IgD-negative memory B cell (primary cell): ENCODE measurements at regions not wholly inside any gene's neighbourhood (a gene's known extent, or its start where the extent isn't known, plus 50 kb on each side); places are given as distances from the start of the nearest gene placed in this dataset.

Source experiments
- H3K27ac Mint-ChIP-seq, 3 donors: one replicate each; pipeline ENCODE4 v1.8.0; 2020 to 2022; ENCODE audit warnings: mild to moderate bottlenecking in 3 of 3, mixed read lengths in 3 of 3, moderate library complexity in 1 of 3
- H3K27me3 Mint-ChIP-seq: one replicate; pipeline ENCODE4 v1.8.0; 2021; ENCODE audit warnings: mixed read lengths
- H3K36me3 Mint-ChIP-seq: one replicate; pipeline ENCODE4 v1.8.0; 2020; ENCODE audit warnings: mild to moderate bottlenecking, mixed read lengths
- H3K4me1 Mint-ChIP-seq, 3 donors: one replicate each; pipeline ENCODE4 v1.8.0; 2020 to 2022; ENCODE audit warnings: mixed read lengths in 3 of 3, mild to moderate bottlenecking in 1 of 3
- H3K4me3 Mint-ChIP-seq, 4 donors: one replicate each; pipeline ENCODE4 v1.8.0; 2020 to 2022; ENCODE audit warnings: mild to moderate bottlenecking in 4 of 4, mixed read lengths in 4 of 4, moderate library complexity in 3 of 4
- H3K9me3 Mint-ChIP-seq, 3 donors: one replicate each; pipeline ENCODE4 v1.8.0; 2020 to 2021; ENCODE audit warnings: mixed read lengths in 3 of 3, mild to moderate bottlenecking in 1 of 3

DNA sequence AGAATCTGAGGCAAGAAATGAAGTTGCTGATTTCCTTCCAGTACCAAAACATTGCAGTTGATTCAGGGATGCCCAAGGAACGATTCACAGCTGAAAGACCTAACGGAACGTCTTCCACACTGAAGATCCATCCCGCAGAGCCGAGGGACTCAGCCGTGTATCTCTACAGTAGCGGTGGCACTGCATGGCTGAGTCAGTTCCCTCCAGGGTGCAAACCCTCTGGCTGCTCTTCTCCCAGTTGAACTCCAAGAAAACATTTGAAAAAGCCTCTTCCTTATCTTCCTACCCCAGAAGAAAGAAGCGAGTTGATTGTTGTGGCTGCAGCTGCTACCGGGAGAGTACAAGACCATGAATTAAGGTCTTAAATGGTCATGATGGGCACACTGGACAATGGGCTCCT lies 147.1 kb upstream of the PRSS1 start:
- H3K4me1 Mint-ChIP-seq = peaks cover 0 to 2% (median 0%) of the 10 kb centered on the region in 3 donors
- no peak overlapping the region for H3K27ac Mint-ChIP-seq
- no peaks in the 10 kb centered on the region for H3K9me3 Mint-ChIP-seq
- H3K36me3 Mint-ChIP-seq = no peaks in the 10 kb centered on the region
- H3K27me3 Mint-ChIP-seq = peaks cover 24% of the 10 kb centered on the region
- no peak overlapping the region for H3K4me3 Mint-ChIP-seq

DNA sequence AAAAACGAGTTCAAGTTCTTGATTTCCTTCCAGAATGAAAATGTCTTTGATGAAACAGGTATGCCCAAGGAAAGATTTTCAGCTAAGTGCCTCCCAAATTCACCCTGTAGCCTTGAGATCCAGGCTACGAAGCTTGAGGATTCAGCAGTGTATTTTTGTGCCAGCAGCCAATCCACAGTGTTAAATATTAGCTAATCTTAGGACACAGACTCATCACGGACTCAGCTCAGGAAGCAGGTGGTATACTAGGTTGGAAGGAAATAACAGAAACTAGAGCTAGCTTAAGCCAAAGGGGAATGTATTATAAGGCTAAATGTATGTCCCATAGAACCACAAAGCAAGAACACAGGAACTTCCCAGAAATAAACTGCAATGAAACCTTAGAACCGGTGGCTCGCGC lies 151.0 kb upstream of the PRSS1 start:
- no peaks in the 10 kb centered on the region for H3K9me3 Mint-ChIP-seq
- peaks cover 24% of the 10 kb centered on the region for H3K27me3 Mint-ChIP-seq
- peaks cover 0 to 2% (median 0%) of the 10 kb centered on the region in 3 donors for H3K4me1 Mint-ChIP-seq
- H3K36me3 Mint-ChIP-seq = no peaks in the 10 kb centered on the region
- no peak overlapping the region for H3K4me3 Mint-ChIP-seq
- no peak overlapping the region for H3K27ac Mint-ChIP-seq

GRCh38 chr7:142597547-142597946 lies 151.7 kb upstream of the PRSS1 start:
- peaks cover 27% of the 10 kb centered on the region for H3K27me3 Mint-ChIP-seq
- H3K27ac Mint-ChIP-seq = no peak overlapping the region
- H3K9me3 Mint-ChIP-seq = no peaks in the 10 kb centered on the region
- no peak overlapping the region for H3K4me3 Mint-ChIP-seq
- no peaks in the 10 kb centered on the region for H3K36me3 Mint-ChIP-seq
- H3K4me1 Mint-ChIP-seq = peaks cover 0 to 2% (median 0%) of the 10 kb centered on the region in 3 donors

GRCh38 chr7:142595816-142596516 lies 153.3 kb upstream of the PRSS1 start:
- Mint-ChIP-seq H3K4me1 (peaks cover 0 to 2% (median 0%) of the 10 kb centered on the region in 3 donors), H3K27me3 (peaks cover 22% of the 10 kb centered on the region), H3K27ac (no peak overlapping the region), H3K9me3 (no peaks in the 10 kb centered on the region), H3K36me3 (no peaks in the 10 kb centered on the region), H3K4me3 (no peak overlapping the region)

GRCh38 chr7:142594078-142594477 lies 155.2 kb upstream of the PRSS1 start:
- no peak overlapping the region for H3K4me3 Mint-ChIP-seq
- H3K36me3 Mint-ChIP-seq = no peaks in the 10 kb centered on the region
- H3K4me1 Mint-ChIP-seq = peaks cover 0 to 2% (median 0%) of the 10 kb centered on the region in 3 donors
- no peak overlapping the region for H3K27ac Mint-ChIP-seq
- H3K27me3 Mint-ChIP-seq = peaks cover 20% of the 10 kb centered on the region
- H3K9me3 Mint-ChIP-seq = no peaks in the 10 kb centered on the region

- Mint-ChIP-seq H3K9me3 (no peaks in the 10 kb centered on the region), H3K27ac (no peak overlapping the region), H3K4me3 (no peak overlapping the region), H3K36me3 (no peaks in the 10 kb centered on the region), H3K27me3 (peaks cover 17% of the 10 kb centered on the region), H3K4me1 (peaks cover 0 to 2% (median 0%) of the 10 kb centered on the region in 3 donors)
These were observed 156.2 kb upstream of the PRSS1 start for GRCh38 chr7:142593106-142593505.

DNA sequence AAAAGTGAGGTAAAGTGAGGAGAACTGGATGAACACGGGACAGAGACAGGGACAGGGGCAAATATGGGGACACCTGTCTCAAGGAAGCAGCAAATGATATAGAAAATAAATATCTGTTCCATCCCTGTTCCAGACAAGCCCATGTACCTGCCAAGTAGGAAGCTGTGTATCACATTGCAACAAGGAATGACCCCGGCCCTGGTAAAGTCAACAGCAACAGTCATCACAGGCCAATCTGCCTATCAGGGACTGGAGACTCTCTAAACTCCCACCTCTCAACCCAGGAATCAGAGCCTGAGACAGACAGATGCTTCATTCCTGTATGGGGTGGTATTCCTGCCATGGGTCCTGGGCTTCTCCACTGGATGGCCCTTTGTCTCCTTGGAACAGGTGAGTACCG lies 156.6 kb upstream of the PRSS1 start:
- Mint-ChIP-seq H3K36me3 (no peaks in the 10 kb centered on the region), H3K27ac (no peak overlapping the region), H3K27me3 (peaks cover 15% of the 10 kb centered on the region), H3K4me1 (peaks cover 0 to 2% (median 0%) of the 10 kb centered on the region in 3 donors), H3K9me3 (no peaks in the 10 kb centered on the region), H3K4me3 (no peak overlapping the region)

- Mint-ChIP-seq H3K27me3 (peaks cover 10% of the 10 kb centered on the region), H3K36me3 (no peaks in the 10 kb centered on the region), H3K4me1 (peaks cover 0 to 2% (median 0%) of the 10 kb centered on the region in 3 donors), H3K27ac (no peak overlapping the region), H3K9me3 (no peaks in the 10 kb centered on the region), H3K4me3 (no peak overlapping the region)
These were observed 157.0 kb upstream of the PRSS1 start for GRCh38 chr7:142592231-142592630.

- H3K9me3 Mint-ChIP-seq = no peaks in the 10 kb centered on the region
- H3K36me3 Mint-ChIP-seq = no peaks in the 10 kb centered on the region
- peaks cover 0 to 2% (median 0%) of the 10 kb centered on the region in 3 donors for H3K4me1 Mint-ChIP-seq
- no peak overlapping the region for H3K4me3 Mint-ChIP-seq
- H3K27me3 Mint-ChIP-seq = peaks cover 7% of the 10 kb centered on the region
- H3K27ac Mint-ChIP-seq = no peak overlapping the region
These were observed 158.3 kb upstream of the PRSS1 start for GRCh38 chr7:142590830-142591457.

GRCh38 chr7:142590077-142590476 lies 159.2 kb upstream of the PRSS1 start:
- Mint-ChIP-seq H3K27me3 (peaks cover 7% of the 10 kb centered on the region), H3K4me3 (no peak overlapping the region), H3K9me3 (no peaks in the 10 kb centered on the region), H3K27ac (no peak overlapping the region), H3K36me3 (no peaks in the 10 kb centered on the region), H3K4me1 (peaks cover 0 to 2% (median 0%) of the 10 kb centered on the region in 3 donors)

DNA sequence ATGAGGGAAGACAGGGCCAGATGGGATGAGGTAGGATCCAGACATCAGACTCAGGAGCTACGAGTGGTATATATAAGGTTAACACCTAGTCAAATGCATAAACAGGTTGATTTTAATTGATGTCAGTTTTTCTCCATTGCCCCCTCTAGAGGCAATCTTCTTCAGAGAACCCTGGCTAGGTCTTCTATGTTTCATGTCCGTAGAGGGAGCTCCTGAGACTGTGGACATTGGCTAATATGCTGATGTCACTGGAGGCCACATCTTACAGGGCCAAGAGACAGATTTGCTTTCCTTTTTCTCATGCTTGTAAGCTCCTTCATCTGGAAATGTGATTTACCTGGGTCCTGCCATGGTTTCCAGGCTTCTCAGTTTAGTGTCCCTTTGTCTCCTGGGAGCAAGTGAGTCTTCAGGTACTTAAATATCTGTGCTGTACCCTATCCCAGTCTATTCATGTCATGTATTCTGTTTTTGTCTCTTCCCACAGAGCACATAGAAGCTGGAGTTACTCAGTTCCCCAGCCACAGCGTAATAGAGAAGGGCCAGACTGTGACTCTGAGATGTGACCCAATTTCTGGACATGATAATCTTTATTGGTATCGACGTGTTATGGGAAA lies 161.6 kb upstream of the PRSS1 start:
- Mint-ChIP-seq H3K4me3 (no peak overlapping the region), H3K9me3 (no peaks in the 10 kb centered on the region), H3K27me3 (no peaks in the 10 kb centered on the region), H3K36me3 (no peaks in the 10 kb centered on the region), H3K27ac (no peak overlapping the region), H3K4me1 (no peaks in the 10 kb centered on the region)

DNA sequence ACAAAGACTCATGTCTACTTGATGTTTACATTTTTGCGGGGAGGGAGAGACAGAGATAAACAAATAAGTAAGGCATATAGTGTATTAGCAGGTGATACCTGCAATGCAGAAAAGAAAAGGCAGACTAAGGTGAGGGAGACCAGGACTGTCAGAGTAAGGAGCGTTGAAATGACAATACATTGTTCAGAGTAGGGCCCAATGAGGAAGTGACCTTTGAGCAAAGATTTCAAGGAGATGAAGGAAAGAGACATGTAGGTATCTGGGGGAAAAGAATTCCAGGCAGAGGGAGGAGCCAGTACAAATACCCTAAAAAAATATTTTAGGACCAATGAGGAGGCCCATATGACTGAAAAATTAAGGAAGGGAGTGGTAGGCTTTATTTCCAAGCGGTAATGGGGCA lies 162.7 kb upstream of the PRSS1 start:
- no peaks in the 10 kb centered on the region for H3K9me3 Mint-ChIP-seq
- peaks cover 3 to 5% (median 3%) of the 10 kb centered on the region in 3 donors for H3K4me1 Mint-ChIP-seq
- H3K27ac Mint-ChIP-seq = no peak overlapping the region
- H3K36me3 Mint-ChIP-seq = no peaks in the 10 kb centered on the region
- no peak overlapping the region for H3K4me3 Mint-ChIP-seq
- no peaks in the 10 kb centered on the region for H3K27me3 Mint-ChIP-seq

- H3K27me3 Mint-ChIP-seq = no peaks in the 10 kb centered on the region
- no peak overlapping the region for H3K4me3 Mint-ChIP-seq
- no peaks in the 10 kb centered on the region for H3K9me3 Mint-ChIP-seq
- no peak overlapping the region for H3K27ac Mint-ChIP-seq
- H3K36me3 Mint-ChIP-seq = no peaks in the 10 kb centered on the region
- peaks cover 9 to 11% (median 10%) of the 10 kb centered on the region in 3 donors for H3K4me1 Mint-ChIP-seq
These were observed 163.8 kb upstream of the PRSS1 start for GRCh38 chr7:142585425-142585824.

- no peaks in the 10 kb centered on the region for H3K9me3 Mint-ChIP-seq
- H3K36me3 Mint-ChIP-seq = no peaks in the 10 kb centered on the region
- no peak overlapping the region for H3K4me3 Mint-ChIP-seq
- H3K27ac Mint-ChIP-seq = peak overlapping the region in 1 of 3 donors; percentile 4
- H3K4me1 Mint-ChIP-seq = peaks cover 10 to 12% (median 11%) of the 10 kb centered on the region in 3 donors
- H3K27me3 Mint-ChIP-seq = no peaks in the 10 kb centered on the region
These were observed 164.5 kb upstream of the PRSS1 start for GRCh38 chr7:142584765-142585164.

DNA sequence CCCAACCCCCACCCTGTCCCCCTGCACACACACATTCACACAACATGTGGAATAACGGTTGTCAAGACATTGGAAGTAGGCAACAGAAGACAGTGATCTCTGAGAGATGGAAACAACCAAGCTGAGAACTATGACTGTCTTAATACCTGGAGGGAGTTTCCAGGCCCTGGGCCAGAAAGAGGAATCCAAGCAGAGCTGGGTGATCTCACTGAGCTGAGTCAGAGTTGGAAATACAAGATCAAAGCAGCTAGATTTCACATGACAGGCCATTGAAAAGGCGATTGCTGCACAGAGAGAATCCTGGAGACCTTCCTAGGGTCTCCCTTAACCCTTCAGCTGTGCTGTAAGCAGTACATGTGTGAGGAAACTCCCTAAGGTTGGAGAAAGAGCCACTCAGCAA lies 165.8 kb upstream of the PRSS1 start:
- Mint-ChIP-seq H3K36me3 (no peaks in the 10 kb centered on the region), H3K9me3 (no peaks in the 10 kb centered on the region), H3K4me3 (no peak overlapping the region), H3K4me1 (peaks cover 10 to 13% (median 11%) of the 10 kb centered on the region in 3 donors), H3K27ac (no peak overlapping the region), H3K27me3 (no peaks in the 10 kb centered on the region)
